ENCODE measurements at regions not wholly inside any gene's neighbourhood (a gene's known extent, or its start where the extent isn't known, plus 50 kb on each side); places are given as distances from the start of the nearest gene placed in this dataset.

DNA sequence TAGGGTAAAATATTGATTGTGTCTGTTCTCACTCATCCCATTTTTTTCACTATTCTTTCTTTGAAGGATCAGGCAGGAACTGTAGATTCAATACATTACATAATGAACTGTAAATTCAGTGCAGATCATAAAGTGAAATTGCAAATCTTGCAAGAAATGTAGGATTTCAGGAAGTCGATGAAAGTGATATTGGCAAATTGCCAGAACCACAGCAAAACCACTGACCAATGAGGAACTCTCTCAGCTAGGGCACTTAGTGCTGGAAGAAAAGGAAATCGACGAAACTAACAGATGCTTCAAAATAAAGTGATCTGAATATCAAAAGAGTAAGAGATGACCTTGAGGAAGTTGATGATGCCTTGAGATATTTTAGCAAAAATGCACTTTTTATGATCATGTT is 157.6 kb downstream of the AACS start:
- TF ChIP-seq EZH2 (IDR thresholded peaks at IDR 0.05; ENCODE audit: borderline replicate concordance, insufficient read depth, low read depth, low read length, poor library complexity, severe bottlenecking), result no peak
- TF ChIP-seq, protein P1, sequence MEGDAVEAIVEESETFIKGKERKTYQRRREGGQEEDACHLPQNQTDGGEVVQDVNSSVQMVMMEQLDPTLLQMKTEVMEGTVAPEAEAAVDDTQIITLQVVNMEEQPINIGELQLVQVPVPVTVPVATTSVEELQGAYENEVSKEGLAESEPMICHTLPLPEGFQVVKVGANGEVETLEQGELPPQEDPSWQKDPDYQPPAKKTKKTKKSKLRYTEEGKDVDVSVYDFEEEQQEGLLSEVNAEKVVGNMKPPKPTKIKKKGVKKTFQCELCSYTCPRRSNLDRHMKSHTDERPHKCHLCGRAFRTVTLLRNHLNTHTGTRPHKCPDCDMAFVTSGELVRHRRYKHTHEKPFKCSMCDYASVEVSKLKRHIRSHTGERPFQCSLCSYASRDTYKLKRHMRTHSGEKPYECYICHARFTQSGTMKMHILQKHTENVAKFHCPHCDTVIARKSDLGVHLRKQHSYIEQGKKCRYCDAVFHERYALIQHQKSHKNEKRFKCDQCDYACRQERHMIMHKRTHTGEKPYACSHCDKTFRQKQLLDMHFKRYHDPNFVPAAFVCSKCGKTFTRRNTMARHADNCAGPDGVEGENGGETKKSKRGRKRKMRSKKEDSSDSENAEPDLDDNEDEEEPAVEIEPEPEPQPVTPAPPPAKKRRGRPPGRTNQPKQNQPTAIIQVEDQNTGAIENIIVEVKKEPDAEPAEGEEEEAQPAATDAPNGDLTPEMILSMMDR (IDR thresholded peaks at IDR 0.05), result no peak

Measured in B cell (primary cell).